SK-N-SH treated with all-trans-retinoic acid at 6 μM for 48 hours (cell line): ENCODE measurements at regions not wholly inside any gene's neighbourhood (a gene's known extent, or its start where the extent isn't known, plus 50 kb on each side); places are given as distances from the start of the nearest gene placed in this dataset.

Experiments used
- ATAC-seq: fragments of 200-7000 bp; cut with Tn5 transposase; 3 replicates; pipeline ENCODE4 v1.9.1; 2020; ENCODE audit warnings: mild to moderate bottlenecking, moderate library complexity
- ARNTL ChIP-seq: fragments of 450-650 bp; formaldehyde crosslinking; IDR thresholded peaks from 2 replicates; pipeline ENCODE4 v1.5.0; 2020; ENCODE audit warnings: low read depth, mild to moderate bottlenecking, moderate library complexity, borderline replicate concordance
- BACH2 ChIP-seq: fragments of 250-450 bp; sonication (Bioruptor Pico); IDR thresholded peaks from 2 replicates; pipeline ENCODE4 v1.9.0; 2021; ENCODE audit warnings: mild to moderate bottlenecking, borderline replicate concordance
- CREB5 ChIP-seq: fragments of 250-450 bp; sonication (Bioruptor Pico); IDR thresholded peaks from 2 replicates; pipeline ENCODE4 v1.5.1; 2020; ENCODE audit warnings: low read depth, mild to moderate bottlenecking, moderate library complexity
- CSDC2 ChIP-seq: fragments of 250-450 bp; sonication (Bioruptor Pico); IDR thresholded peaks from 2 replicates; pipeline ENCODE4 v1.5.0; 2020; ENCODE audit warnings: mild to moderate bottlenecking, moderate library complexity
- ESRRG ChIP-seq: fragments of 250-450 bp; sonication (Bioruptor Pico); IDR thresholded peaks from 2 replicates; pipeline ENCODE4 v1.6.1; 2021; ENCODE audit warnings: mild to moderate bottlenecking
- GLIS3 ChIP-seq: fragments of 250-450 bp; sonication (Bioruptor Pico); IDR thresholded peaks from 2 replicates; pipeline ENCODE4 v1.5.0; 2020; ENCODE audit warnings: mild to moderate bottlenecking, moderate library complexity
- ISL1 ChIP-seq: fragments of 250-450 bp; sonication (Bioruptor Pico); IDR thresholded peaks from 2 replicates; pipeline ENCODE4 v2.1.2; 2022; ENCODE audit warnings: mild to moderate bottlenecking, moderate library complexity
- OSR1 ChIP-seq: fragments of 250-450 bp; sonication (Bioruptor Pico); IDR thresholded peaks from 2 replicates; pipeline ENCODE4 v1.8.0; 2022; ENCODE audit warnings: moderate library complexity, mild to moderate bottlenecking, inconsistent platforms
- PATZ1 ChIP-seq: fragments of 250-450 bp; sonication (Bioruptor Pico); IDR thresholded peaks from 2 replicates; pipeline ENCODE4 v1.8.0; 2020; ENCODE audit warnings: mild to moderate bottlenecking, moderate library complexity, borderline replicate concordance
- POU6F1 ChIP-seq: fragments of 250-450 bp; sonication (Bioruptor Pico); IDR thresholded peaks from 2 replicates; pipeline ENCODE4 v1.8.0; 2021; ENCODE audit warnings: low read depth, mild to moderate bottlenecking, moderate library complexity, borderline replicate concordance
- PPARA ChIP-seq: fragments of 250-450 bp; sonication (Bioruptor Pico); IDR thresholded peaks from 2 replicates; pipeline ENCODE4 v1.5.0; 2020; ENCODE audit warnings: mild to moderate bottlenecking, borderline replicate concordance
- RARB ChIP-seq: fragments of 250-450 bp; sonication (Bioruptor Pico); IDR thresholded peaks from 2 replicates; pipeline ENCODE4 v1.8.0; 2021; ENCODE audit warnings: mild to moderate bottlenecking, moderate library complexity
- SNAI2 ChIP-seq: fragments of 250-450 bp; sonication (Bioruptor Pico); IDR thresholded peaks from 2 replicates; pipeline ENCODE4 v1.5.0; 2020; ENCODE audit warnings: mild to moderate bottlenecking, moderate library complexity
- TCF4 ChIP-seq: fragments of 250-450 bp; sonication (Bioruptor Pico); IDR thresholded peaks from 2 replicates; pipeline ENCODE4 v1.8.0; 2021; ENCODE audit warnings: mild to moderate bottlenecking, moderate library complexity, borderline replicate concordance
- TOX ChIP-seq: fragments of 250-450 bp; sonication (Bioruptor Pico); IDR thresholded peaks from 2 replicates; pipeline ENCODE4 v1.8.0; 2021; ENCODE audit warnings: mild to moderate bottlenecking, moderate library complexity, borderline replicate concordance
- ZC3H10 ChIP-seq: fragments of 250-450 bp; sonication (Bioruptor Pico); IDR thresholded peaks from 2 replicates; pipeline ENCODE4 v1.5.1; 2021; ENCODE audit warnings: mild to moderate bottlenecking, moderate library complexity
- ZFP3 ChIP-seq: fragments of 250-450 bp; sonication (Bioruptor Pico); IDR thresholded peaks from 2 replicates; pipeline ENCODE4 v1.5.0; 2020; ENCODE audit warnings: mild to moderate bottlenecking, moderate library complexity
- ZFP30 ChIP-seq: fragments of 450-650 bp; formaldehyde crosslinking; IDR thresholded peaks from 2 replicates; pipeline ENCODE4 v1.5.0; 2022; ENCODE audit warnings: mild to moderate bottlenecking, moderate library complexity
- ZNF565 ChIP-seq: fragments of 450-650 bp; formaldehyde crosslinking; conservative IDR thresholded peaks from 2 replicates; pipeline ENCODE4 v1.5.0; 2020; ENCODE audit warnings: low read depth, mild to moderate bottlenecking, moderate library complexity
- ZNF70 ChIP-seq: fragments of 450-650 bp; formaldehyde crosslinking; IDR thresholded peaks from 2 replicates; pipeline ENCODE4 v1.5.0; 2020; ENCODE audit warnings: mild to moderate bottlenecking, moderate library complexity
- ZNF8 ChIP-seq: fragments of 450-650 bp; formaldehyde crosslinking; IDR thresholded peaks from 2 replicates; pipeline ENCODE4 v1.5.0; 2020; ENCODE audit warnings: mild to moderate bottlenecking, moderate library complexity
- TF ChIP-seq, protein P1 (sequence below): fragments of 250-450 bp; sonication (Bioruptor Pico); IDR thresholded peaks from 2 replicates; pipeline ENCODE4 v1.5.1; 2021; ENCODE audit warnings: mild to moderate bottlenecking, moderate library complexity

- TF ChIP-seq POU6F1 (CRISPR knock-in tag): no peak
- no peak for TF ChIP-seq ZNF565 (CRISPR knock-in tag)
- TF ChIP-seq ZFP3 (CRISPR knock-in tag): no peak
- TF ChIP-seq ZFP30: no peak
- no peak for TF ChIP-seq ZC3H10
- TF ChIP-seq ZNF8: no peak
- no peak for TF ChIP-seq CREB5 (CRISPR knock-in tag)
- no peak for TF ChIP-seq OSR1 (CRISPR knock-in tag)
- TF ChIP-seq, protein P1, sequence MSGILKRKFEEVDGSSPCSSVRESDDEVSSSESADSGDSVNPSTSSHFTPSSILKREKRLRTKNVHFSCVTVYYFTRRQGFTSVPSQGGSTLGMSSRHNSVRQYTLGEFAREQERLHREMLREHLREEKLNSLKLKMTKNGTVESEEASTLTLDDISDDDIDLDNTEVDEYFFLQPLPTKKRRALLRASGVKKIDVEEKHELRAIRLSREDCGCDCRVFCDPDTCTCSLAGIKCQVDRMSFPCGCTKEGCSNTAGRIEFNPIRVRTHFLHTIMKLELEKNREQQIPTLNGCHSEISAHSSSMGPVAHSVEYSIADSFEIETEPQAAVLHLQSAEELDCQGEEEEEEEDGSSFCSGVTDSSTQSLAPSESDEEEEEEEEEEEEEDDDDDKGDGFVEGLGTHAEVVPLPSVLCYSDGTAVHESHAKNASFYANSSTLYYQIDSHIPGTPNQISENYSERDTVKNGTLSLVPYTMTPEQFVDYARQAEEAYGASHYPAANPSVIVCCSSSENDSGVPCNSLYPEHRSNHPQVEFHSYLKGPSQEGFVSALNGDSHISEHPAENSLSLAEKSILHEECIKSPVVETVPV (CRISPR knock-in tag): no peak
- TF ChIP-seq CSDC2 (CRISPR knock-in tag): no peak
- no peak for TF ChIP-seq ESRRG (CRISPR knock-in tag)
- no peak for TF ChIP-seq GLIS3 (CRISPR knock-in tag)
- TF ChIP-seq ZNF70 (CRISPR knock-in tag): no peak
Observed at GRCh38 chr10:2425320-2425719, 642.0 kb upstream of the PFKP start (continued).

DNA sequence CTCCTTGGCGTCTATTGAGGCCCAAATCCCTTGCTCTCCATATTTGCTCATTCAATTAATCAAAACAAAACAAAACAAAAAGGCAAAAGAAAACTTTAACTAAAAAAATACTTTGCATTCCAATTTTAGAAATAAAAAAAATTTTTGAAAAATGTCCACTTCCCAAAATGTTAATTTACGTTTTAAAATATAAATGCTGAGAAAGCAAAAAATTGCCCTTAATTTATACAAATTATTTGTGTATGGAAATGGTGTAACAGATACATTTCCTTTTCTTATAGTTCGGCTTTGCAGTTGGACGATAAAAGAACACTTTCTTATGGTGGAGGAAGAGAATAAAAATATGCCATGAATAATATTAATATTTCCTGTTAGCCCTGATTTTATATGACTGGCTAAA is 652.8 kb upstream of the PFKP start:
- ATAC-seq: no peak
- no peak for TF ChIP-seq TOX (CRISPR knock-in tag)
- no peak for TF ChIP-seq ESRRG (CRISPR knock-in tag)
- no peak for TF ChIP-seq ZC3H10
- TF ChIP-seq ARNTL (CRISPR knock-in tag): no peak
- TF ChIP-seq, protein P1 (CRISPR knock-in tag): no peak
- no peak for TF ChIP-seq BACH2 (CRISPR knock-in tag)
- no peak for TF ChIP-seq RARB (CRISPR knock-in tag)
- TF ChIP-seq TCF4 (CRISPR knock-in tag): no peak
- no peak for TF ChIP-seq POU6F1 (CRISPR knock-in tag)
- no peak for TF ChIP-seq SNAI2 (CRISPR knock-in tag)

GRCh38 chr10:2414039-2414438 is 653.3 kb upstream of the PFKP start:
- TF ChIP-seq PATZ1 (CRISPR knock-in tag) (no peak), GLIS3 (CRISPR knock-in tag) (no peak), POU6F1 (CRISPR knock-in tag) (no peak), BACH2 (CRISPR knock-in tag) (no peak), CREB5 (CRISPR knock-in tag) (no peak), TOX (CRISPR knock-in tag) (no peak), ZNF70 (CRISPR knock-in tag) (no peak), ISL1 (CRISPR knock-in tag) (no peak), PPARA (CRISPR knock-in tag) (no peak), TCF4 (CRISPR knock-in tag) (no peak), OSR1 (CRISPR knock-in tag) (no peak), CSDC2 (CRISPR knock-in tag) (no peak), ZNF8 (no peak), ESRRG (CRISPR knock-in tag) (no peak), RARB (CRISPR knock-in tag) (no peak), ZNF565 (CRISPR knock-in tag) (no peak), ZFP3 (CRISPR knock-in tag) (no peak), ZFP30 (no peak)
- TF ChIP-seq, protein P1 (CRISPR knock-in tag): no peak
- no peak for ATAC-seq
